SK-N-SH treated with all-trans-retinoic acid at 6 μM for 48 hours (cell line): ENCODE measurements at regions not wholly inside any gene's neighbourhood (a gene's known extent, or its start where the extent isn't known, plus 50 kb on each side); places are given as distances from the start of the nearest gene placed in this dataset.

Source experiments
- ATAC-seq: fragments of 200-7000 bp; cut with Tn5 transposase; 3 replicates; pipeline ENCODE4 v1.9.1; 2020; ENCODE audit warnings: mild to moderate bottlenecking, moderate library complexity
- ARNTL ChIP-seq: fragments of 450-650 bp; formaldehyde crosslinking; IDR thresholded peaks from 2 replicates; pipeline ENCODE4 v1.5.0; 2020; ENCODE audit warnings: low read depth, mild to moderate bottlenecking, moderate library complexity, borderline replicate concordance
- BACH2 ChIP-seq: fragments of 250-450 bp; sonication (Bioruptor Pico); IDR thresholded peaks from 2 replicates; pipeline ENCODE4 v1.9.0; 2021; ENCODE audit warnings: mild to moderate bottlenecking, borderline replicate concordance
- CSRNP3 ChIP-seq: fragments of 250-450 bp; sonication (Bioruptor Pico); IDR thresholded peaks from 2 replicates; pipeline ENCODE4 v1.5.1; 2021; ENCODE audit warnings: mild to moderate bottlenecking, moderate library complexity
- ESRRG ChIP-seq: fragments of 250-450 bp; sonication (Bioruptor Pico); IDR thresholded peaks from 2 replicates; pipeline ENCODE4 v1.6.1; 2021; ENCODE audit warnings: mild to moderate bottlenecking
- GLIS3 ChIP-seq: fragments of 250-450 bp; sonication (Bioruptor Pico); IDR thresholded peaks from 2 replicates; pipeline ENCODE4 v1.5.0; 2020; ENCODE audit warnings: mild to moderate bottlenecking, moderate library complexity
- ISL1 ChIP-seq: fragments of 250-450 bp; sonication (Bioruptor Pico); IDR thresholded peaks from 2 replicates; pipeline ENCODE4 v2.1.2; 2022; ENCODE audit warnings: mild to moderate bottlenecking, moderate library complexity
- OSR1 ChIP-seq: fragments of 250-450 bp; sonication (Bioruptor Pico); IDR thresholded peaks from 2 replicates; pipeline ENCODE4 v1.8.0; 2022; ENCODE audit warnings: moderate library complexity, mild to moderate bottlenecking, inconsistent platforms
- PATZ1 ChIP-seq: fragments of 250-450 bp; sonication (Bioruptor Pico); IDR thresholded peaks from 2 replicates; pipeline ENCODE4 v1.8.0; 2020; ENCODE audit warnings: mild to moderate bottlenecking, moderate library complexity, borderline replicate concordance
- PPARA ChIP-seq: fragments of 250-450 bp; sonication (Bioruptor Pico); IDR thresholded peaks from 2 replicates; pipeline ENCODE4 v1.5.0; 2020; ENCODE audit warnings: mild to moderate bottlenecking, borderline replicate concordance
- RARB ChIP-seq: fragments of 250-450 bp; sonication (Bioruptor Pico); IDR thresholded peaks from 2 replicates; pipeline ENCODE4 v1.8.0; 2021; ENCODE audit warnings: mild to moderate bottlenecking, moderate library complexity
- TCF4 ChIP-seq: fragments of 250-450 bp; sonication (Bioruptor Pico); IDR thresholded peaks from 2 replicates; pipeline ENCODE4 v1.8.0; 2021; ENCODE audit warnings: mild to moderate bottlenecking, moderate library complexity, borderline replicate concordance
- TOX ChIP-seq: fragments of 250-450 bp; sonication (Bioruptor Pico); IDR thresholded peaks from 2 replicates; pipeline ENCODE4 v1.8.0; 2021; ENCODE audit warnings: mild to moderate bottlenecking, moderate library complexity, borderline replicate concordance
- ZC3H10 ChIP-seq: fragments of 250-450 bp; sonication (Bioruptor Pico); IDR thresholded peaks from 2 replicates; pipeline ENCODE4 v1.5.1; 2021; ENCODE audit warnings: mild to moderate bottlenecking, moderate library complexity
- ZNF565 ChIP-seq: fragments of 450-650 bp; formaldehyde crosslinking; conservative IDR thresholded peaks from 2 replicates; pipeline ENCODE4 v1.5.0; 2020; ENCODE audit warnings: low read depth, mild to moderate bottlenecking, moderate library complexity
- ZNF70 ChIP-seq: fragments of 450-650 bp; formaldehyde crosslinking; IDR thresholded peaks from 2 replicates; pipeline ENCODE4 v1.5.0; 2020; ENCODE audit warnings: mild to moderate bottlenecking, moderate library complexity
- ZNF8 ChIP-seq: fragments of 450-650 bp; formaldehyde crosslinking; IDR thresholded peaks from 2 replicates; pipeline ENCODE4 v1.5.0; 2020; ENCODE audit warnings: mild to moderate bottlenecking, moderate library complexity
- TF ChIP-seq, protein P1 (sequence below): fragments of 250-450 bp; sonication (Bioruptor Pico); IDR thresholded peaks from 2 replicates; pipeline ENCODE4 v1.5.0; 2020; ENCODE audit warnings: mild to moderate bottlenecking, moderate library complexity

DNA sequence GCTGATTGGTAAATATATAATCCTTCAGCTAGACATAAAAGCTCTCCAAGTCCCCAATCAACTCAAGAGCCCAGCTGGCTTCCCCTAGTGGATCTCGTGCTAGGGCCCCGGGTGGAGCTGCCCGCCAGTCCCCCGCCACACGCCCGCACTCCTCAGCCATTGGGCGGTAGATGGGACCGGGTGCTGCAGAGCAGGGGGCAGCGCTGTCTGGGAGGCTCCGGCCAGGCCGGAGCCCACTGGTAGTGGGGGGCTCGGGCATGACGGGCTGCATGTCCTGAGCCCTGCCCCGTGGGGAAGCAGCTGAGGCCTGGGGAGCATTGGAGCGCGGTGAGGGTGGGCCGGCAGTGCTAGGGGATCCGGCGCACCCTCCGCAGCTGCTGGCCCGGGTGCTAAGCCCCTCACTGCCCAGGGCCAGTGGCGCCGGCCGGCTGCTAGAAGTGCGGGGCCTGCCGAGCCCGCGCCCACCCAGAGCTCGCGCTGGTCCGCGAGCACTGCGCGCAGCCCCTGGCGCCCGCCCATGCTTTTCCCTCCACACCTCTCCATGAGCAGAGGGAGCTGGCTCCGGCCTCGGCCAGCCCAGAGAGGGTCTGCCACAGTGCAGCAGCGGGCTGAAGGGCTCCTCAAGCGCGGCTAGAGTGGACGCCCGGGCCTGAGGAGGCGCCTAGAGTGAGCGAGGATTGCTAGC, 1680.6 kb upstream of the RAG2 start:
- no peak for ATAC-seq
- no peak for TF ChIP-seq OSR1
- no peak for TF ChIP-seq TCF4 (CRISPR knock-in tag)
- TF ChIP-seq, protein P1, sequence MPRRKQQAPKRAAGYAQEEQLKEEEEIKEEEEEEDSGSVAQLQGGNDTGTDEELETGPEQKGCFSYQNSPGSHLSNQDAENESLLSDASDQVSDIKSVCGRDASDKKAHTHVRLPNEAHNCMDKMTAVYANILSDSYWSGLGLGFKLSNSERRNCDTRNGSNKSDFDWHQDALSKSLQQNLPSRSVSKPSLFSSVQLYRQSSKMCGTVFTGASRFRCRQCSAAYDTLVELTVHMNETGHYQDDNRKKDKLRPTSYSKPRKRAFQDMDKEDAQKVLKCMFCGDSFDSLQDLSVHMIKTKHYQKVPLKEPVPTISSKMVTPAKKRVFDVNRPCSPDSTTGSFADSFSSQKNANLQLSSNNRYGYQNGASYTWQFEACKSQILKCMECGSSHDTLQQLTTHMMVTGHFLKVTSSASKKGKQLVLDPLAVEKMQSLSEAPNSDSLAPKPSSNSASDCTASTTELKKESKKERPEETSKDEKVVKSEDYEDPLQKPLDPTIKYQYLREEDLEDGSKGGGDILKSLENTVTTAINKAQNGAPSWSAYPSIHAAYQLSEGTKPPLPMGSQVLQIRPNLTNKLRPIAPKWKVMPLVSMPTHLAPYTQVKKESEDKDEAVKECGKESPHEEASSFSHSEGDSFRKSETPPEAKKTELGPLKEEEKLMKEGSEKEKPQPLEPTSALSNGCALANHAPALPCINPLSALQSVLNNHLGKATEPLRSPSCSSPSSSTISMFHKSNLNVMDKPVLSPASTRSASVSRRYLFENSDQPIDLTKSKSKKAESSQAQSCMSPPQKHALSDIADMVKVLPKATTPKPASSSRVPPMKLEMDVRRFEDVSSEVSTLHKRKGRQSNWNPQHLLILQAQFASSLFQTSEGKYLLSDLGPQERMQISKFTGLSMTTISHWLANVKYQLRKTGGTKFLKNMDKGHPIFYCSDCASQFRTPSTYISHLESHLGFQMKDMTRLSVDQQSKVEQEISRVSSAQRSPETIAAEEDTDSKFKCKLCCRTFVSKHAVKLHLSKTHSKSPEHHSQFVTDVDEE (CRISPR knock-in tag): no peak
- no peak for TF ChIP-seq CSRNP3 (CRISPR knock-in tag)

DNA sequence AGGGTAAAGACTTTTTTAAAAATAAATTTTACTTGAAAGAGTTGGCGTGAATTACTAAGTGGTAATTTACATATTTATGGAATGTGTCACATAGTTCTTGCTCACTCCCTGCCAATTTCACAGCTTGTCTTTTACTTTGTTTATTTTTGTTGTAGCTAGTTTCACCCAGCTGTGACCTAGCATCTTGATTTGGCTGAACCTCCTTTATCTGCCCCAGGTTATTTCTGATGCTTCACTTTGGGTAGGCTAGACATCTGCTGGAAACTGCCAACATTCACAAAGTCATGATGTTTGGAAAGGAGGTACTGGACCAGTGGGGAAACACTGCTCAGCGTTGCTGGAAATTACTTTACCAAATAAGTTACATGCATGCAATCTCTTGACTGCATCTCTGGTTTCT, 1676.0 kb upstream of the RAG2 start:
- TF ChIP-seq ZC3H10 (CRISPR knock-in tag) (no peak), ESRRG (CRISPR knock-in tag) (no peak), TOX (CRISPR knock-in tag) (no peak), RARB (CRISPR knock-in tag) (no peak), BACH2 (CRISPR knock-in tag) (no peak), OSR1 (no peak), PPARA (CRISPR knock-in tag) (no peak)
- ATAC-seq: no peak

DNA sequence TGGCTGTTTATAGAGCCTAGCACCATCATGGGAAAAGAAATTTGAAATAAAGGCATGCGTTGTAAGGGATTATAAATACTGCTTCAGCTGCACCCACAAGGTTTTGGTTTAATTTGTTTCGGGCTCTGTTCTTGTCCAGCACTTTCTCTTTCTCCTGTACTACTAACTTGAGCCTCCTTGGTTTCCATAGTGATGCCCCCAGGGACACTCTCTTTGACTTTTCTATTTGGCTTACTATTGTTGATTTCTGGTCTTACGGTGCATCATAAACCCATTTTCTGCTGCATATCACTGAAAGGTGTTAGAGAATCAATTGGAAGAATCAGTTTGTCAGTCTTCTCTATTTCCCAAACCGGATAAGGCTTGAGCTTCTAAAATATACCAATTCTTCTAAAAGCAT, 1674.3 kb upstream of the RAG2 start:
- no peak for ATAC-seq

DNA sequence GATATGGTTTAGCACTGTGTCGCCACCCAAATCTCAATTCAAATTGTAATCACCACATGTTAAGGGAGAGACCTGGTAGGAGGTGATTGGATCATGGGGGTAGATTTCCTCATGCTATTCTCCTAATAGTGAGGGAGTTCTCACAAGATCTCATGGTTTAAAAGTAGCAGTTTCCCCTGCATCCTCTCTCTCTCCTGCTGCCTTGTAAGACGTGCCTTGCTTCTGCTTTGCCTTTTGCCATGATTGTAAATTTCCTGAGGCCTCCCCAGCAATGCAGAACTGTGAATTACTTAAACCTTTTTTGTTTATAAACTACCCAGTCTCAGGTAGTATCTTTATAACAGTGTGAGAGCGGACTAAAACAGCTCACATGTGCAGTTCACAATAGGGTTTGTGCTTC, 1668.7 kb upstream of the RAG2 start:
- no peak for ATAC-seq
- TF ChIP-seq ZNF70 (CRISPR knock-in tag): no peak
- no peak for TF ChIP-seq RARB (CRISPR knock-in tag)
- no peak for TF ChIP-seq TOX (CRISPR knock-in tag)
- TF ChIP-seq ZNF8 (CRISPR knock-in tag): no peak
- TF ChIP-seq ISL1 (CRISPR knock-in tag): no peak
- no peak for TF ChIP-seq ARNTL
- TF ChIP-seq GLIS3 (CRISPR knock-in tag): no peak
- no peak for TF ChIP-seq CSRNP3 (CRISPR knock-in tag)
- no peak for TF ChIP-seq PPARA (CRISPR knock-in tag)
- TF ChIP-seq, protein P1 (CRISPR knock-in tag): no peak
- no peak for TF ChIP-seq PATZ1 (CRISPR knock-in tag)
- TF ChIP-seq ESRRG (CRISPR knock-in tag): no peak
- TF ChIP-seq ZNF565 (CRISPR knock-in tag): no peak
- no peak for TF ChIP-seq TCF4 (CRISPR knock-in tag)
- TF ChIP-seq OSR1: no peak

More for the DNA sequence above, 1674.3 kb upstream of the RAG2 start:
- TF ChIP-seq, protein P1 (CRISPR knock-in tag): no peak
- TF ChIP-seq ARNTL: no peak
